PC-3 (cell line): ENCODE measurements at regions not wholly inside any gene's neighbourhood (a gene's known extent, or its start where the extent isn't known, plus 50 kb on each side); places are given as distances from the start of the nearest gene placed in this dataset.

Source experiments
- ATAC-seq: fragments of 200-7000 bp; cut with Tn5 transposase; 2 replicates; pipeline ENCODE4 v1.9.1; 2020; ENCODE audit warnings: mild to moderate bottlenecking, moderate library complexity
- BruUV-seq: library from RNA; stranded (reverse); fragments of 400-500 nt; replicated peaks from 2 replicates; lab custom pipeline; 2021; lab: Mats Ljungman, UMichigan
- CTCF ChIA-PET: fragments of 300-600 bp; sonication (Branson Sonifier 250); formaldehyde crosslinking; loops from one replicate; lab custom pipeline; 2022; ENCODE audit warnings: antibody characterized with exemption; lab: Charles Lee
- POLR2A ChIA-PET: fragments of 300-600 bp; sonication (Branson Sonifier 250); formaldehyde crosslinking; loops from one replicate; lab custom pipeline; 2022; ENCODE audit warnings: antibody characterized with exemption; ENCODE audit not compliant: unreplicated experiment; lab: Charles Lee
- DNase-seq: peaks from one replicate; pipeline ENCODE4 v3.0.0-alpha.2; 2015
- H2AFZ ChIP-seq: fragments of 300-600 bp; sonication (generic); 2 replicates; pipeline ENCODE4 v1.6.0; 2016; ENCODE audit warnings: antibody characterized with exemption, low read length
- H3F3A ChIP-seq: fragments of 300-600 bp; sonication (generic); one replicate; pipeline ENCODE4 v1.6.0; 2017; ENCODE audit warnings: antibody characterized with exemption, low read length, control low read depth, mild to moderate bottlenecking; ENCODE audit not compliant: unreplicated experiment
- H3K27ac ChIP-seq: fragments of 300-600 bp; sonication (generic); 2 replicates; pipeline ENCODE4 v1.5.1; 2016; ENCODE audit warnings: mild to moderate bottlenecking, low read length
- H3K27me3 ChIP-seq: fragments of 300-600 bp; sonication (generic); 2 replicates; pipeline ENCODE4 v1.6.1; 2016; ENCODE audit warnings: low read length, mixed read lengths
- H3K36me3 ChIP-seq: fragments of 300-600 bp; sonication (generic); 2 replicates; pipeline ENCODE4 v1.6.1; 2016; ENCODE audit warnings: low read depth, mixed run types, low read length, mixed read lengths
- H3K4me1 ChIP-seq: fragments of 300-600 bp; sonication (generic); 2 replicates; pipeline ENCODE4 v1.5.1; 2016; ENCODE audit warnings: low read length; ENCODE audit not compliant: insufficient read depth
- H3K4me2 ChIP-seq: fragments of 300-600 bp; sonication (generic); 2 replicates; pipeline ENCODE4 v1.6.0; 2016; ENCODE audit warnings: low read length
- H3K4me3 ChIP-seq: fragments of 300-600 bp; sonication (generic); 2 replicates; pipeline ENCODE4 v1.5.1; 2016; ENCODE audit warnings: mild to moderate bottlenecking, low read length, mixed read lengths
- H3K79me2 ChIP-seq: fragments of 300-600 bp; sonication (generic); 2 replicates; pipeline ENCODE4 v1.6.1; 2017; ENCODE audit warnings: low read length, mixed read lengths
- H3K9ac ChIP-seq: fragments of 300-600 bp; sonication (generic); 2 replicates; pipeline ENCODE4 v1.6.0; 2016; ENCODE audit warnings: mild to moderate bottlenecking, low read length
- H3K9me2 ChIP-seq: fragments of 300-600 bp; sonication (generic); replicated peaks from 2 replicates; pipeline ENCODE4 v1.6.1; 2016; ENCODE audit warnings: mixed run types, low read length, mixed read lengths
- H3K9me3 ChIP-seq: fragments of 300-600 bp; sonication (generic); 2 replicates; pipeline ENCODE4 v1.6.1; 2016; ENCODE audit warnings: low read length, mixed read lengths
- H4K20me1 ChIP-seq: fragments of 300-600 bp; sonication (generic); 2 replicates; pipeline ENCODE4 v1.6.1; 2016; ENCODE audit warnings: low read length, mixed read lengths
- EZH2 ChIP-seq: fragments of 300-600 bp; sonication (generic); IDR thresholded peaks from one replicate; pipeline ENCODE4 v1.6.1; 2017; ENCODE audit warnings: antibody characterized with exemption, mild to moderate bottlenecking, low read length; ENCODE audit not compliant: unreplicated experiment
- EZH2phosphoT487 ChIP-seq: fragments of 300-600 bp; sonication (generic); IDR thresholded peaks from 2 replicates; pipeline ENCODE4 v1.6.1; 2018; ENCODE audit warnings: mild to moderate bottlenecking, antibody characterized with exemption, low read length, borderline replicate concordance
- intact Hi-C: fragments of 100-400 bp; cut with micrococcal nuclease; formaldehyde crosslinking; loops from 2 replicates; pipeline ENCODE4 v1.9.0; 2023
- TF ChIP-seq, protein P1 (sequence below): fragments of 300-600 bp; sonication (generic); conservative IDR thresholded peaks from 2 replicates; pipeline ENCODE4 v1.5.1; 2017; ENCODE audit warnings: antibody characterized with exemption, low read depth, mild to moderate bottlenecking, low read length

DNA sequence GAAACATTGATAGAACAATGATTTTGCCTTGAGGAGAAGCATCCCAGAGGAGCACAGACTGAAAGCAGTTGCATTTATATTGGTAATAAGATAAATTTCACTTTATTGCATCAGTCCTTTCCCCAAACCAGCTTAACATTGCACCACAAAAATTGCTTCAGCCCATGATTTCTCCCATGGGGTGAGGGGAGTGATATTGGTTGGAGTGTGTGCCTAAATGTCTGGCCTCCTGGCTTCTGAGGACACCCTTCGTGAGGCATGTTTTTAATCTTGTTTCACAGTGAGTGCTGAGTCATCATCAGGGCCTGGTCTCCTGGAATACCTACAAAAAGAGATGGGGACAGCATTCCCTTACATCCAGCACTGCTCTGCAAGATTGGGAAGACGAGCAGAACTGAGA is 487.9 kb downstream of the C4orf33 start:
- intact Hi-C loops = no loop called here
- Histone ChIP-seq H3K4me2 (no peak overlapping the region), H3K27ac (no peak overlapping the region), H2AFZ (no peak overlapping the region), H3K9me2 (no peaks in the 10 kb centered on the region), H3K4me3 (no peak overlapping the region), H3K36me3 (no peaks in the 10 kb centered on the region), H3K79me2 (no peaks in the 10 kb centered on the region), H4K20me1 (no peaks in the 10 kb centered on the region), H3K4me1 (no peaks in the 10 kb centered on the region), H3K9ac (no peak overlapping the region), H3F3A (no peaks in the 10 kb centered on the region), H3K27me3 (no peaks in the 10 kb centered on the region), H3K9me3 (no peaks in the 10 kb centered on the region)
- ChIA-PET POLR2A (no interaction called here), CTCF (no interaction called here)
- ATAC-seq (no peak), DNase-seq (no peak)
- BruUV-seq = no TSS peak
- TF ChIP-seq EZH2 = no peak
- TF ChIP-seq EZH2phosphoT487 = no peak
- TF ChIP-seq, protein P1, sequence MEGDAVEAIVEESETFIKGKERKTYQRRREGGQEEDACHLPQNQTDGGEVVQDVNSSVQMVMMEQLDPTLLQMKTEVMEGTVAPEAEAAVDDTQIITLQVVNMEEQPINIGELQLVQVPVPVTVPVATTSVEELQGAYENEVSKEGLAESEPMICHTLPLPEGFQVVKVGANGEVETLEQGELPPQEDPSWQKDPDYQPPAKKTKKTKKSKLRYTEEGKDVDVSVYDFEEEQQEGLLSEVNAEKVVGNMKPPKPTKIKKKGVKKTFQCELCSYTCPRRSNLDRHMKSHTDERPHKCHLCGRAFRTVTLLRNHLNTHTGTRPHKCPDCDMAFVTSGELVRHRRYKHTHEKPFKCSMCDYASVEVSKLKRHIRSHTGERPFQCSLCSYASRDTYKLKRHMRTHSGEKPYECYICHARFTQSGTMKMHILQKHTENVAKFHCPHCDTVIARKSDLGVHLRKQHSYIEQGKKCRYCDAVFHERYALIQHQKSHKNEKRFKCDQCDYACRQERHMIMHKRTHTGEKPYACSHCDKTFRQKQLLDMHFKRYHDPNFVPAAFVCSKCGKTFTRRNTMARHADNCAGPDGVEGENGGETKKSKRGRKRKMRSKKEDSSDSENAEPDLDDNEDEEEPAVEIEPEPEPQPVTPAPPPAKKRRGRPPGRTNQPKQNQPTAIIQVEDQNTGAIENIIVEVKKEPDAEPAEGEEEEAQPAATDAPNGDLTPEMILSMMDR = no peak

DNA sequence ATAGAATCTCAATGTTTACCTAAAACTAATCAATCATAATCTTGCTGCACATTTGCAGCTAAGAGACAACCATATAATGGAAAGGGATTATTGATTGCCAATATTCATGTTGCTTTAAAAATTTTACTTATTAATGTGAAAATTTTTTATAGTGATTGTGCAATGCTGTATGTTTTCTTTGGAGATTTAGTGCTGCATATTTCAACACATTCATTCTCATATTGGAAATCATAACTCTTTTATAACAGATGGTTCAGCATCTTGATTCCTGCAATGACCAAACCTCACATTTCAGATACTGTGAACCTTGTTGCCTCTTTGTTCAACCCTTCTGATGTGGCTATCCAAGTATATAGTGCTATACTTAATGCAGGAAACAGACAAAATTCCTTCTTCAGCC is 502.6 kb downstream of the C4orf33 start:
- no peak overlapping the region for H3K4me2 ChIP-seq
- H3K4me1 ChIP-seq = no peaks in the 10 kb centered on the region
- no peaks in the 10 kb centered on the region for H3K9me2 ChIP-seq
- H3K79me2 ChIP-seq = no peaks in the 10 kb centered on the region
- BruUV-seq = no TSS peak
- no peak for ATAC-seq
- no peaks in the 10 kb centered on the region for H4K20me1 ChIP-seq
- H3K4me3 ChIP-seq = no peak overlapping the region
- H3K27me3 ChIP-seq = no peaks in the 10 kb centered on the region
- ChIA-PET POLR2A (no interaction called here), CTCF (no interaction called here)
- H3K27ac ChIP-seq = no peak overlapping the region
- no peaks in the 10 kb centered on the region for H3K36me3 ChIP-seq
- no peaks in the 10 kb centered on the region for H3F3A ChIP-seq
- no peak for DNase-seq
- TF ChIP-seq, protein P1 = no peak
- TF ChIP-seq EZH2 = no peak
- no peak for TF ChIP-seq EZH2phosphoT487
- no peak overlapping the region for H2AFZ ChIP-seq
- no peaks in the 10 kb centered on the region for H3K9me3 ChIP-seq
- intact Hi-C loops = no loop called here
- no peak overlapping the region for H3K9ac ChIP-seq

DNA sequence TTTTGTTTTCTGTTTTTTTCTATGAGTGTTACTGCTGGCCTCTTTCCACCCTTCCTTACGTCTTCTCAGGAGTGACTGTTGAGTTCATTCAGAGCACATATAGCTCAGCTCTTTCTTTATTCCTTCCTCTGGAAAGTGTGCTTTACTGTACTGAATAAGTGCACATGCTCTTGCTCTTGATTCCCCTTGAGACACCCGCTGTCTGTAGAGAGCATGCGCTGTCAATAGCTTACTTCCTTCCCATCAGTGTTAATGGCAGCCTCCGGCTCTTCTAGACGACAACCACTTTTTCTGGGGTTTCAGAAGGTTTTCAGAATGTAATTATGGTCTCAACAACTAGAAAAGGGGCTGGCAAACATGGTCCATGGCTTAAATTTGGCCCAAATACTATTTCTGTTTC is 504.9 kb downstream of the C4orf33 start:
- Histone ChIP-seq H3K4me1 (no peaks in the 10 kb centered on the region), H3K9me3 (no peaks in the 10 kb centered on the region), H3K27me3 (no peaks in the 10 kb centered on the region), H3K36me3 (no peaks in the 10 kb centered on the region), H3K9ac (no peak overlapping the region), H2AFZ (no peak overlapping the region), H3F3A (no peaks in the 10 kb centered on the region), H3K4me2 (no peak overlapping the region), H4K20me1 (no peaks in the 10 kb centered on the region), H3K27ac (no peak overlapping the region), H3K4me3 (no peak overlapping the region), H3K79me2 (no peaks in the 10 kb centered on the region), H3K9me2 (no peaks in the 10 kb centered on the region)
- POLR2A ChIA-PET = no interaction called here
- intact Hi-C loops = no loop called here
- CTCF ChIA-PET = no interaction called here
- TF ChIP-seq, protein P1 = no peak
- TF ChIP-seq EZH2 = no peak
- TF ChIP-seq EZH2phosphoT487 = no peak
- DNase-seq = no peak
- BruUV-seq = no TSS peak
- no peak for ATAC-seq
